ENCODE measurements at regions not wholly inside any gene's neighbourhood (a gene's known extent, or its start where the extent isn't known, plus 50 kb on each side); places are given as distances from the start of the nearest gene placed in this dataset.
A peak's percentile ranks its signal among the peaks of the same experiment; 100 is the strongest.

DNA sequence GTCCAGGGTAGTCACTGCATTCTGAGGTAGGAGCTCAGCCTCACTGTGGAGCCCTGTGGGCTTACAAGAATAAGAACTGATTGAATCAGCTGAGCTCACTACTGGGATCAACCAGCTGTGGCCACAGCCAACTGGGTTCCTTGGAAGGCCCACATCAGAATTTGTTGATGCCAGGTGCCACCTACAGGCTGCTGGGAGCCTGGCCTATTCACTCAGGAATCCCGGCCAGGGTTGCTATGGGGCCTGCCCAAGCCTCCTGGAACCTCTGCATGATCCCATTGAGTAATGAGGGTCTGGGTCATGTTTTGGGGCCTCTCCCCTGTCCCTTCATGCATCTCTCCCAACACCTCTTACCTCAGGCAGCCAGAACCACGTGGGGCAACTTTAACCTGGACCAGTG is 53.9 kb upstream of the KIAA1210 start:
- Histone ChIP-seq H3K27me3 (no peaks in the 10 kb centered on the region), H3K4me1 (no peaks in the 10 kb centered on the region), H3K4me3 (no peak overlapping the region), H3K9me3 (no peaks in the 10 kb centered on the region), H3K27ac (no peak overlapping the region), H3K36me3 (no peaks in the 10 kb centered on the region)
- intact Hi-C loops (cut with DNase I; ENCODE audit: low total_unique reads): no loop called here
- 3 to 34% (median 30%) methylated on average over 2 of the region's 2 CpGs for WGBS, 5 donors
- TF ChIP-seq EP300 (IDR thresholded peaks at IDR 0.05): no peak
- no peak for TF ChIP-seq POLR2AphosphoS5 (IDR thresholded peaks at IDR 0.05)
- peak in 1 of 2 donors; percentile 26 for DNase-seq

DNA sequence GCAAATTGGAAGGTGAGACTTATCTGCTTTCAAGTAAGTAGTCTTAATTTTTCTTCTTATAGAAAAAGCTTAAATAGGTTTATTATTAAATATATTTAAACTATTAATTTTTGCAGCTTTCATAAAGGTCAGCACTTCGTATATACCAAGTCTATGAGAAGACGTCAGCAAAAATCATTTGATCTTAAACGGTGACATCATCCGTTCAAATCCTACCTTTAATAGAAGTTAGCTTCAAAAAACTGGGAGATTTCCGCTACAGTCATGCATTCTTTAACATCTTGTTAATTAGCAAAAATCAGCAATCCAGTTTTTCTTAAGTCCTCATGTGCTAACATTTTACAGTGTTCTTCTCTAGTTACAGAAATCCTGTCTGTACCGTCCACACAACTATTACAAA is 49.9 kb upstream of the PGRMC1 start:
- Histone ChIP-seq H3K4me1 (no peaks in the 10 kb centered on the region), H3K27ac (no peak overlapping the region), H3K27me3 (no peaks in the 10 kb centered on the region), H3K36me3 (no peaks in the 10 kb centered on the region), H3K4me3 (no peak overlapping the region), H3K9me3 (no peaks in the 10 kb centered on the region)
- no peak for DNase-seq
- 79 to 88% (median 87%) methylated on average over 6 of the region's 6 CpGs for WGBS, 5 donors
- intact Hi-C loops (cut with DNase I; ENCODE audit: low total_unique reads): no loop called here
- TF ChIP-seq POLR2A (IDR thresholded peaks at IDR 0.05): no peak
- TF ChIP-seq, protein P1, sequence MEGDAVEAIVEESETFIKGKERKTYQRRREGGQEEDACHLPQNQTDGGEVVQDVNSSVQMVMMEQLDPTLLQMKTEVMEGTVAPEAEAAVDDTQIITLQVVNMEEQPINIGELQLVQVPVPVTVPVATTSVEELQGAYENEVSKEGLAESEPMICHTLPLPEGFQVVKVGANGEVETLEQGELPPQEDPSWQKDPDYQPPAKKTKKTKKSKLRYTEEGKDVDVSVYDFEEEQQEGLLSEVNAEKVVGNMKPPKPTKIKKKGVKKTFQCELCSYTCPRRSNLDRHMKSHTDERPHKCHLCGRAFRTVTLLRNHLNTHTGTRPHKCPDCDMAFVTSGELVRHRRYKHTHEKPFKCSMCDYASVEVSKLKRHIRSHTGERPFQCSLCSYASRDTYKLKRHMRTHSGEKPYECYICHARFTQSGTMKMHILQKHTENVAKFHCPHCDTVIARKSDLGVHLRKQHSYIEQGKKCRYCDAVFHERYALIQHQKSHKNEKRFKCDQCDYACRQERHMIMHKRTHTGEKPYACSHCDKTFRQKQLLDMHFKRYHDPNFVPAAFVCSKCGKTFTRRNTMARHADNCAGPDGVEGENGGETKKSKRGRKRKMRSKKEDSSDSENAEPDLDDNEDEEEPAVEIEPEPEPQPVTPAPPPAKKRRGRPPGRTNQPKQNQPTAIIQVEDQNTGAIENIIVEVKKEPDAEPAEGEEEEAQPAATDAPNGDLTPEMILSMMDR (IDR thresholded peaks at IDR 0.05): no peak
- TF ChIP-seq EP300 (IDR thresholded peaks at IDR 0.05): no peak
- TF ChIP-seq POLR2AphosphoS5 (IDR thresholded peaks at IDR 0.05): no peak

Data from stomach (tissue), 8 donors.